ENCODE measurements at regions not wholly inside any gene's neighbourhood (a gene's known extent, or its start where the extent isn't known, plus 50 kb on each side); places are given as distances from the start of the nearest gene placed in this dataset.

GRCh38 chr2:36147670-36148390 is 207.7 kb upstream of the CRIM1 start:
- DNase-seq (no peak), ATAC-seq (no peak)
- intact Hi-C loops (cut with DNase I): no loop called here
- Histone ChIP-seq H3K27me3 (no peaks in the 10 kb centered on the region), H3K4me1 (no peaks in the 10 kb centered on the region), H3K9me3 (no peaks in the 10 kb centered on the region), H3K4me3 (no peak overlapping the region), H3K36me3 (replicated peaks in 1 of 2; ENCODE audit: insufficient read depth in 1 of 2, low read depth in 2 of 2) (no peaks in the 10 kb centered on the region), H3K27ac (no peak overlapping the region)
- 70% methylated on average over 4 of the region's 4 CpGs for WGBS, 2 donors
- TF ChIP-seq CTCF (IDR thresholded peaks at IDR 0.05) (no peak), POLR2A (IDR thresholded peaks at IDR 0.05) (no peak)

GRCh38 chr2:36146765-36147164 is 208.8 kb upstream of the CRIM1 start:
- H3K9me3 ChIP-seq: no peaks in the 10 kb centered on the region
- ATAC-seq (no peak), DNase-seq (no peak)
- H3K27ac ChIP-seq: no peak overlapping the region
- intact Hi-C loops (cut with DNase I): no loop called here
- H3K27me3 ChIP-seq: no peaks in the 10 kb centered on the region
- no peak overlapping the region for H3K4me3 ChIP-seq
- no peaks in the 10 kb centered on the region for H3K36me3 ChIP-seq (replicated peaks in 1 of 2; ENCODE audit: insufficient read depth in 1 of 2, low read depth in 2 of 2)
- TF ChIP-seq CTCF (IDR thresholded peaks at IDR 0.05) (no peak), POLR2A (IDR thresholded peaks at IDR 0.05) (no peak)
- no peaks in the 10 kb centered on the region for H3K4me1 ChIP-seq
- 75 to 79% methylated on average over 5 of the region's 5 CpGs for WGBS, 2 donors

- H3K4me1 ChIP-seq: no peaks in the 10 kb centered on the region
- H3K36me3 ChIP-seq (replicated peaks in 1 of 2; ENCODE audit: insufficient read depth in 1 of 2, low read depth in 2 of 2): no peaks in the 10 kb centered on the region
- TF ChIP-seq POLR2A (IDR thresholded peaks at IDR 0.05): no peak
- no peak for TF ChIP-seq CTCF (IDR thresholded peaks at IDR 0.05)
- no peaks in the 10 kb centered on the region for H3K27me3 ChIP-seq
- intact Hi-C loops (cut with DNase I): no loop called here
- H3K9me3 ChIP-seq: no peaks in the 10 kb centered on the region
- H3K4me3 ChIP-seq: no peak overlapping the region
- no peak for DNase-seq
- H3K27ac ChIP-seq: no peak overlapping the region
- ATAC-seq: no peak
Observed at GRCh38 chr2:36140391-36140790, 215.2 kb upstream of the CRIM1 start.

- Histone ChIP-seq H3K4me1 (no peaks in the 10 kb centered on the region), H3K4me3 (no peak overlapping the region), H3K27me3 (no peaks in the 10 kb centered on the region), H3K27ac (no peak overlapping the region), H3K36me3 (replicated peaks in 1 of 2; ENCODE audit: insufficient read depth in 1 of 2, low read depth in 2 of 2) (no peaks in the 10 kb centered on the region), H3K9me3 (no peaks in the 10 kb centered on the region)
- ATAC-seq (no peak), DNase-seq (no peak)
- TF ChIP-seq POLR2A (IDR thresholded peaks at IDR 0.05): no peak
- no peak for TF ChIP-seq CTCF (IDR thresholded peaks at IDR 0.05)
- WGBS, 2 donors: 52 to 53% methylated on average over 3 of the region's 3 CpGs
- intact Hi-C loops (cut with DNase I): no loop called here
Observed at GRCh38 chr2:36137612-36138011, 218.0 kb upstream of the CRIM1 start.

- intact Hi-C loops (cut with DNase I): no loop called here
- Histone ChIP-seq H3K9me3 (no peaks in the 10 kb centered on the region), H3K4me3 (no peak overlapping the region), H3K27me3 (no peaks in the 10 kb centered on the region), H3K4me1 (no peaks in the 10 kb centered on the region), H3K27ac (no peak overlapping the region), H3K36me3 (replicated peaks in 1 of 2; ENCODE audit: insufficient read depth in 1 of 2, low read depth in 2 of 2) (no peaks in the 10 kb centered on the region)
- DNase-seq (no peak), ATAC-seq (no peak)
- TF ChIP-seq CTCF (IDR thresholded peaks at IDR 0.05): no peak
- TF ChIP-seq POLR2A (IDR thresholded peaks at IDR 0.05): no peak
Observed at GRCh38 chr2:36134281-36134680, 221.3 kb upstream of the CRIM1 start.
